HepG2 (cell line): ENCODE measurements at regions not wholly inside any gene's neighbourhood (a gene's known extent, or its start where the extent isn't known, plus 50 kb on each side); places are given as distances from the start of the nearest gene placed in this dataset.

Experiments
- BCLAF1 ChIP-seq: fragments of 450-650 bp; IDR thresholded peaks from 2 replicates; pipeline ENCODE4 v1.6.1; 2017; ENCODE audit warnings: mild to moderate bottlenecking
- GABPA ChIP-seq, 2 experiments: IDR thresholded peaks; 2 replicates each; pipeline ENCODE4 v1.6.1; 2011 to 2016; ENCODE audit warnings: low read depth in 2 of 2, low read length in 1 of 2, missing biosample characterization in 1 of 2, missing genetic modification characterization in 1 of 2
- HDAC6 ChIP-seq: fragments of 200-600 bp; sonication (generic); IDR thresholded peaks from 2 replicates; pipeline ENCODE4 v1.7.0; 2017; ENCODE audit warnings: mild to moderate bottlenecking, antibody characterized with exemption, low read length, low read depth
- HNF4G ChIP-seq, 2 experiments: sonication (generic) in 1 of 2; formaldehyde crosslinking in 1 of 2; IDR thresholded peaks; 2 replicates each; pipeline versions ENCODE4 v1.4.0 to v1.6.1; 2011 to 2020; ENCODE audit warnings: borderline replicate concordance in 2 of 2, low read depth in 2 of 2, mild to moderate bottlenecking in 2 of 2, low read length in 1 of 2, missing genetic modification reagents in 1 of 2, moderate library complexity in 1 of 2
- MBNL3 ChIP-seq: fragments of 250-450 bp; sonication (Bioruptor Pico); conservative IDR thresholded peaks from 2 replicates; pipeline ENCODE4 v1.8.0; 2022; ENCODE audit warnings: mild to moderate bottlenecking, inconsistent platforms
- POLR2A ChIP-seq, 2 experiments: IDR thresholded peaks; 2 replicates each; pipeline ENCODE4 v1.6.1; 2011; ENCODE audit warnings: low read depth in 2 of 2, low read length in 2 of 2, mild to moderate bottlenecking in 1 of 2, moderate library complexity in 1 of 2; ENCODE audit not compliant: insufficient read depth in 1 of 2
- SIN3B ChIP-seq: fragments of 150-350 bp; IDR thresholded peaks from 2 replicates; pipeline ENCODE4 v1.6.1; 2014; ENCODE audit warnings: low read length
- ZNF343 ChIP-seq: sonication (generic); formaldehyde crosslinking; IDR thresholded peaks from 2 replicates; pipeline ENCODE4 v1.4.0; 2020; ENCODE audit warnings: mild to moderate bottlenecking, missing genetic modification reagents
- TF ChIP-seq, protein P1 (sequence below): sonication (generic); formaldehyde crosslinking; conservative IDR thresholded peaks from 2 replicates; pipeline ENCODE4 v1.4.0; 2020; ENCODE audit warnings: missing genetic modification reagents
- TF ChIP-seq, protein P2 (sequence below): sonication (generic); formaldehyde crosslinking; IDR thresholded peaks from 2 replicates; pipeline ENCODE4 v1.5.0; 2020; ENCODE audit warnings: mild to moderate bottlenecking, missing genetic modification reagents, moderate library complexity

GRCh38 chr1:197989058-197989457, 71.9 kb downstream of the LHX9 start:
- TF ChIP-seq, protein P1, sequence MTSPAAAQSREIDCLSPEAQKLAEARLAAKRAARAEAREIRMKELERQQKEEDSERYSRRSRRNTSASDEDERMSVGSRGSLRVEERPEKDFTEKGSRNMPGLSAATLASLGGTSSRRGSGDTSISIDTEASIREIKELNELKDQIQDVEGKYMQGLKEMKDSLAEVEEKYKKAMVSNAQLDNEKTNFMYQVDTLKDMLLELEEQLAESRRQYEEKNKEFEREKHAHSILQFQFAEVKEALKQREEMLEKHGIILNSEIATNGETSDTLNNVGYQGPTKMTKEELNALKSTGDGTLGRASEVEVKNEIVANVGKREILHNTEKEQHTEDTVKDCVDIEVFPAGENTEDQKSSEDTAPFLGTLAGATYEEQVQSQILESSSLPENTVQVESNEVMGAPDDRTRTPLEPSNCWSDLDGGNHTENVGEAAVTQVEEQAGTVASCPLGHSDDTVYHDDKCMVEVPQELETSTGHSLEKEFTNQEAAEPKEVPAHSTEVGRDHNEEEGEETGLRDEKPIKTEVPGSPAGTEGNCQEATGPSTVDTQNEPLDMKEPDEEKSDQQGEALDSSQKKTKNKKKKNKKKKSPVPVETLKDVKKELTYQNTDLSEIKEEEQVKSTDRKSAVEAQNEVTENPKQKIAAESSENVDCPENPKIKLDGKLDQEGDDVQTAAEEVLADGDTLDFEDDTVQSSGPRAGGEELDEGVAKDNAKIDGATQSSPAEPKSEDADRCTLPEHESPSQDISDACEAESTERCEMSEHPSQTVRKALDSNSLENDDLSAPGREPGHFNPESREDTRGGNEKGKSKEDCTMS (CRISPR knock-in tag): no peak
- no peak for TF ChIP-seq BCLAF1
- TF ChIP-seq SIN3B: no peak
- no peak for TF ChIP-seq MBNL3
- TF ChIP-seq, protein P2, sequence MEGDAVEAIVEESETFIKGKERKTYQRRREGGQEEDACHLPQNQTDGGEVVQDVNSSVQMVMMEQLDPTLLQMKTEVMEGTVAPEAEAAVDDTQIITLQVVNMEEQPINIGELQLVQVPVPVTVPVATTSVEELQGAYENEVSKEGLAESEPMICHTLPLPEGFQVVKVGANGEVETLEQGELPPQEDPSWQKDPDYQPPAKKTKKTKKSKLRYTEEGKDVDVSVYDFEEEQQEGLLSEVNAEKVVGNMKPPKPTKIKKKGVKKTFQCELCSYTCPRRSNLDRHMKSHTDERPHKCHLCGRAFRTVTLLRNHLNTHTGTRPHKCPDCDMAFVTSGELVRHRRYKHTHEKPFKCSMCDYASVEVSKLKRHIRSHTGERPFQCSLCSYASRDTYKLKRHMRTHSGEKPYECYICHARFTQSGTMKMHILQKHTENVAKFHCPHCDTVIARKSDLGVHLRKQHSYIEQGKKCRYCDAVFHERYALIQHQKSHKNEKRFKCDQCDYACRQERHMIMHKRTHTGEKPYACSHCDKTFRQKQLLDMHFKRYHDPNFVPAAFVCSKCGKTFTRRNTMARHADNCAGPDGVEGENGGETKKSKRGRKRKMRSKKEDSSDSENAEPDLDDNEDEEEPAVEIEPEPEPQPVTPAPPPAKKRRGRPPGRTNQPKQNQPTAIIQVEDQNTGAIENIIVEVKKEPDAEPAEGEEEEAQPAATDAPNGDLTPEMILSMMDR: no peak
- no peak for TF ChIP-seq GABPA (IDR thresholded peaks at IDR 0.05; ENCODE audit: low read depth, low read length)
- no peak for TF ChIP-seq GABPA (CRISPR knock-in tag; IDR thresholded peaks at IDR 0.05; ENCODE audit: low read depth)
- TF ChIP-seq ZNF343 (CRISPR knock-in tag): no peak
- no peak for TF ChIP-seq HDAC6
- no peak for TF ChIP-seq HNF4G (IDR thresholded peaks at IDR 0.05; ENCODE audit: borderline replicate concordance, low read depth, low read length)
- TF ChIP-seq HNF4G (CRISPR knock-in tag; IDR thresholded peaks at IDR 0.05; ENCODE audit: borderline replicate concordance, low read depth): no peak
- TF ChIP-seq POLR2A (IDR thresholded peaks at IDR 0.05; ENCODE audit: insufficient read depth in 1 of 2, low read depth in 2 of 2, low read length in 2 of 2): no peak
